ENCODE measurements at regions not wholly inside any gene's neighbourhood (a gene's known extent, or its start where the extent isn't known, plus 50 kb on each side); places are given as distances from the start of the nearest gene placed in this dataset.

DNA sequence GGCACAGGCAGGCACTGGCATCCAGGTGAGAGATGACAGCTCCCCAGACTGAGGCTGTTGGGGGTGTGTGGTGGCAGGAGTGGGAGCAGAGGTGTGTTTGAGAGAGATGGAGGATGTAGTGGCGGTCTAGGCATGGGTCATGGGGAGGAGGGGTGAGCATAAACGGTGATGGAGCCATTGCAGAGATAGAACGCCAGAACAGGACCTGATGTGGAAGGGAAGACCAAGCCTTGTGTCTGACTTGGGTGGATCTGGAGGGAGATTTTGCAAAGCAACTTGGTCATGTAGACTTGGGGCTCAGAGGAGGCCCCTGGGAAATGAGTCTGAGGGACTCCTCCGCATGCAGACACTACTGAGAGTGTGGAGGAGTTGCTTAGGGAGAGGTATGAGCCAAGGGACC lies 50.0 kb upstream of the CLDN5 start:
- TF ChIP-seq POLR2A (IDR thresholded peaks at IDR 0.05), result no peak
- TF ChIP-seq, protein P1, sequence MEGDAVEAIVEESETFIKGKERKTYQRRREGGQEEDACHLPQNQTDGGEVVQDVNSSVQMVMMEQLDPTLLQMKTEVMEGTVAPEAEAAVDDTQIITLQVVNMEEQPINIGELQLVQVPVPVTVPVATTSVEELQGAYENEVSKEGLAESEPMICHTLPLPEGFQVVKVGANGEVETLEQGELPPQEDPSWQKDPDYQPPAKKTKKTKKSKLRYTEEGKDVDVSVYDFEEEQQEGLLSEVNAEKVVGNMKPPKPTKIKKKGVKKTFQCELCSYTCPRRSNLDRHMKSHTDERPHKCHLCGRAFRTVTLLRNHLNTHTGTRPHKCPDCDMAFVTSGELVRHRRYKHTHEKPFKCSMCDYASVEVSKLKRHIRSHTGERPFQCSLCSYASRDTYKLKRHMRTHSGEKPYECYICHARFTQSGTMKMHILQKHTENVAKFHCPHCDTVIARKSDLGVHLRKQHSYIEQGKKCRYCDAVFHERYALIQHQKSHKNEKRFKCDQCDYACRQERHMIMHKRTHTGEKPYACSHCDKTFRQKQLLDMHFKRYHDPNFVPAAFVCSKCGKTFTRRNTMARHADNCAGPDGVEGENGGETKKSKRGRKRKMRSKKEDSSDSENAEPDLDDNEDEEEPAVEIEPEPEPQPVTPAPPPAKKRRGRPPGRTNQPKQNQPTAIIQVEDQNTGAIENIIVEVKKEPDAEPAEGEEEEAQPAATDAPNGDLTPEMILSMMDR (IDR thresholded peaks at IDR 0.05), result no peak
- no peak overlapping the region for H3K4me3 ChIP-seq (ENCODE audit: low read depth, poor library complexity, severe bottlenecking)
- DNase-seq (ENCODE audit: low spot score in 2 of 2), result no peak
- intact Hi-C loops (cut with DNase I; ENCODE audit: low total_unique reads), result no loop called here
- WGBS, 2 donors, result 87 to 91% methylated on average over 4 of the region's 4 CpGs

DNA sequence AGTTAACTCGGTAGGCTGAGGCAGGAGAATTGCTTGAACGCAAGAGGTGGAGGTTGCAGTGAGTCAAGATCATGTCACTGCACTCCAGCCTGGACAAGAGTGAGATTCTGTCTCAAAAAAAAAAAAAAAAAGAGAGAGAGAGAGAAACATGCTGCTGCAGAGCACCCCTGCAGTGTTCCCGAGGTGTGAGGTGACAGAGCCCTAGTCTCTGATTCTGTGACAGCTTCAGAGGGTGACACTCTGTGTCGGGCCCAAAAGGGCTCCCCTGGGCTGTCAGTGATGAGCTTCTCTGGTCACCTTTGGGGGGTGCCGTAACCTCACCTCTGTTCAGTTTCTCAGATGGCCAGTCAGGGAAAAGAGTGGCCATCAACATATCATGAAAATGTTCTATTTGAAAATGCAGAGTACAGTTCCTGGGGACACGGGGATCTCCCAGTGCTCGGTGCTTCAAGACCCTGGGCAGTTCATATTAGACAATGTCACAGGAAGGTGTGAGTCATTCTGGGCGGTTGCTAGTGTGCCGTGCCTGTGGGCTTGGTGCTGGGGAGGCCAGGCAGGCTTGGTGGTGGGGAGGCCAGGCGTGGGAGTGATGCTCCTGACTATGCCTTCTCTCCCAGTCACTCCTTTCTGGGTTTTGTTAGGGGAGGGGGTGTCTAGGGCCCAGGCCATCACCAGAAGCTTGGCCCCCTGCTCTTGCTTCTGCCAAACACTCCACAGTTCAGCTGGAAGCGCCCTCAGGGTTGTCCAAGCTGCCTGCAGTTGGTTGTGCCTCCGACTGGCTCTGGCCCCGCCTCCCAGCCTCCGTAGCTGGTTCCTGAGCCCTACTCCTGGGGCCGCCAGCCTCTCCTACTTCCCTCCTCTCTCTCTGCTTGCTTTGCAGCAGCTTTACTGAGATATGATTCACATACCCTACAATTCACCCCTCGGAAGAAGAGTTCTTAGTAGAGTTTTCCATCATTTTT lies 52.5 kb upstream of the CLDN5 start:
- intact Hi-C loops (cut with DNase I; ENCODE audit: low total_unique reads), result no loop called here
- DNase-seq (ENCODE audit: low spot score in 2 of 2), result peak in 1 of 2 donors; percentile 86
- WGBS, 2 donors, result 34 to 42% methylated on average over 16 of the region's 16 CpGs

DNA sequence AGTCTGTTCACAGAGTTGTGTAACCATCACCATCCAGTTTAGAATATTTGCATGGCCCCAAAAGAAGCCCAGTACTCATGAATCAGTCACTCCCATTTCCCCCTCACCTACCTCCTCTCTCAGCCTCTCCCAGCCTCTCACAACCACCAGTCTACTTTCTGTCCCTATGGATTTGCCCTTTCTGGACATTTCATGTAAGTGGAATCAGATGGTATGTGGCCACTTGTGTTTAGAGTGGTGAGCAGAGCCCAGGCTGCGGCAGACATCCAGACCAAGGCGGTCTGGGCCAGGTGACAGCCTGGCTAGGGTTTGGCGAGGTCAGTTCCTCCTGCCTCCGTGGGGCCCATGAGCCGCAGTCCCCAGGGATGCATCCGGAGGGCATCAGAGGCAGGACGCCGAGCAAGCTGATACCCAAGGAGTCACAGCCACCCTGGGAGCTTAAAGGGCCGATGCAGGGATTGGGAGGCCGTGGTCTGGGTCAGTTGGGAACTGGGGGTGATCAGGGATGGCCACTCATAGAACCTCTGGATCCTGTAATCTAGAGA lies 53.3 kb upstream of the CLDN5 start:
- intact Hi-C loops (cut with DNase I; ENCODE audit: low total_unique reads), result no loop called here
- no peak for TF ChIP-seq POLR2A (IDR thresholded peaks at IDR 0.05)
- TF ChIP-seq, protein P1 (IDR thresholded peaks at IDR 0.05), result no peak
- WGBS, 2 donors, result 72 to 80% methylated on average over 6 to 10 of the region's 10 CpGs
- no peak overlapping the region for H3K4me3 ChIP-seq (ENCODE audit: low read depth, poor library complexity, severe bottlenecking)
- DNase-seq (ENCODE audit: low spot score in 2 of 2), result no peak

More for the DNA sequence above, 52.5 kb upstream of the CLDN5 start:
- TF ChIP-seq POLR2A (IDR thresholded peaks at IDR 0.05), result no peak
- TF ChIP-seq, protein P1 (IDR thresholded peaks at IDR 0.05), result no peak
- H3K4me3 ChIP-seq (ENCODE audit: low read depth, poor library complexity, severe bottlenecking), result no peak overlapping the region

DNA sequence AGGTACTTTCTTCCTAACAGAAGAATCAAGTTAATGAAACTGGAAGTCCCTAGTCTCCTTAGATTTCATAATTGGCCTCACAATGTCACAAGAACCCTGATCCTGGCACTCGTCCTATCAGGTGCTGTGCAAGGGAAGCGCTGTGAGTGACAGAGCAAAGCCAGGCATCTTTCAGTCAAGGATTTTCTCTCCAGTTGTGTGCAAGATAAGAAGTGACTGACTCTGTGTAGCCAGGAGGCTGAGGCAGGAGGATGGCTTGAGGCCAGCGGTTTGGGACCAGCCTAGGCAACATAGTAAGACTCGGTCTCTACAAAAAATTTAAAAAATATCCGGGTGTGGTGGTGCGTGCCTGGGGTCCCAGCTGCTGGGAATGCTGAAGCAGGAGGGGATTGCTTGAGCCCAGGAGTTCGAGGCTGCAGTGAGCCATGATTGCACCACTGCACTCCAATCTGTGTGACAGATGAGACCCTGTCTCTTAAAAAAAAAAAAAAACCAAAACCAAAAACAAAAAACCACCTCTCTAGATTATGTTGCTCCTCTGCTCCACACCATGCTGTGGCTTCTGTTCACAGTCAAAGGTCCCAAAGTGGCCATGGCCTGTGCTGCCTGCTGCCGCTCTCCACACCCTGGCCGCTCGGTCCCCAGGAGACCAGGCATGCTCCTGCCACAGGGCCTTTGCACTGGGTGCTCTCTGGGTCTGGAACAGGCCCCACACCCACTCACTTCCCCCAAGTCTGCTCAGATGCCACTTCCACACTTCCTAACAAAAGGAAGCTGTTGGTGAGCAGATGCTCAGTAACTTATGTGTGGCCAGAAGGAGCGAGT lies 54.2 kb upstream of the CLDN5 start:
- intact Hi-C loops (cut with DNase I; ENCODE audit: low total_unique reads), result no loop called here
- TF ChIP-seq, protein P1 (IDR thresholded peaks at IDR 0.05), result no peak
- no peak for TF ChIP-seq POLR2A (IDR thresholded peaks at IDR 0.05)
- 87 to 91% methylated on average over 11 of the region's 11 CpGs for WGBS, 2 donors

DNA sequence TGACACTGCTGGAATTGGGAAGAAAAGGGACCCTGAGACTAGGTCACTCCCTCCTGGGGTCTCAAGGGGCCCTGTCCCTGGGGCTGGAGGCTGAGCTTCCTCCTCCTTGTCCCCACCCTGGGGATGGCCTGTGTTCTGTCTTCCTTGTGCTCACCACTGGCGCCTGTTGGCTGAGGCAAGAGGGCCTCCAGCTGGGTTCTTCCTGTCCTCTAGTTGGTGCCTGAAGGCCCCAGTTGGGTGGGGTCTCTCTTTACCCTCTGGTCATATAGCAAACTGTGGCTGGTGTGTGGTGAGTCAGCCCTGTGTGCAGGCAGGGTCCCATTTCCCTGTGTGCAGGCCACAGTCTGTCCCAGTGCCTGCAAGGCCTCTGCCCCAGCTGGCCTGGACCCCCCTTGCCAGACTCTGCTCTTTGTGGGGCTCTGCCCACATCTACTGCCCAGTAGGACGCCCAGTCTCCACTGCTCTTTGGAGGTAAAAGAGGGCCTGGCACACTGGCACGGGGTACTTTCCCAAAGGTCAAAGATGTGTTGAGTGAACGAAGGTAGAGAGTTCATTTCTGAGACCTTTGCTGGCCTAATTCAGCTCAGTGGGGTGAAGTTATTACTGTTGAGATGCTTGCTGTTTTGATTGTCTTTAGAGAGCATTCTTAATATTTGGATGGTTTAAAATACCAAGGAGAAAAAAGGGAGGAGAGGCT lies 55.1 kb upstream of the CLDN5 start:
- H3K4me3 ChIP-seq (ENCODE audit: low read depth, poor library complexity, severe bottlenecking), result no peak overlapping the region
- DNase-seq (ENCODE audit: low spot score in 2 of 2), result no peak
- no peak for TF ChIP-seq POLR2A (IDR thresholded peaks at IDR 0.05)
- TF ChIP-seq, protein P1 (IDR thresholded peaks at IDR 0.05), result no peak
- WGBS, 2 donors, result 69 to 70% methylated on average over 4 of the region's 4 CpGs
- intact Hi-C loops (cut with DNase I; ENCODE audit: low total_unique reads), result no loop called here

More for the DNA sequence above, 54.2 kb upstream of the CLDN5 start:
- H3K4me3 ChIP-seq (ENCODE audit: low read depth, poor library complexity, severe bottlenecking), result no peak overlapping the region
- peak in 1 of 2 donors; percentile 61 for DNase-seq (ENCODE audit: low spot score in 2 of 2)

Data from lower leg skin (tissue), 4 donors.